ENCODE measurements at regions not wholly inside any gene's neighbourhood (a gene's known extent, or its start where the extent isn't known, plus 50 kb on each side); places are given as distances from the start of the nearest gene placed in this dataset.

GRCh38 chr1:5688081-5689077, 303.8 kb downstream of the NPHP4 start:
- Histone ChIP-seq H3K79me2 (ENCODE audit: insufficient read depth, low read length) (no peaks in the 10 kb centered on the region), H3K4me1 (ENCODE audit: insufficient read depth, low read length) (no peaks in the 10 kb centered on the region), H3K4me3 (ENCODE audit: low read depth in 1 of 2, low read length in 2 of 2) (no peak overlapping the region), H3K27me3 (ENCODE audit: insufficient read depth, low read length, poor library complexity) (peaks cover 11% of the 10 kb centered on the region), H3K4me2 (ENCODE audit: insufficient read depth, low read length) (no peak overlapping the region), H3K27ac (ENCODE audit: low read length) (no peak overlapping the region), H2AFZ (ENCODE audit: low read depth, low read length) (no peak overlapping the region), H3K36me3 (ENCODE audit: insufficient read depth, low read length) (no peaks in the 10 kb centered on the region), H4K20me1 (ENCODE audit: insufficient read depth, low read length) (no peaks in the 10 kb centered on the region; the same call in 1 of the 2 replicates), H3K9me3 (ENCODE audit: insufficient read depth, low read length, severe bottlenecking) (no peaks in the 10 kb centered on the region), H3K9ac (ENCODE audit: low read depth, low read length) (no peak overlapping the region)
- ATAC-seq (ENCODE audit: insufficient read depth, low read depth) (no peak), DNase-seq (no peak)
- TF ChIP-seq, protein P1, sequence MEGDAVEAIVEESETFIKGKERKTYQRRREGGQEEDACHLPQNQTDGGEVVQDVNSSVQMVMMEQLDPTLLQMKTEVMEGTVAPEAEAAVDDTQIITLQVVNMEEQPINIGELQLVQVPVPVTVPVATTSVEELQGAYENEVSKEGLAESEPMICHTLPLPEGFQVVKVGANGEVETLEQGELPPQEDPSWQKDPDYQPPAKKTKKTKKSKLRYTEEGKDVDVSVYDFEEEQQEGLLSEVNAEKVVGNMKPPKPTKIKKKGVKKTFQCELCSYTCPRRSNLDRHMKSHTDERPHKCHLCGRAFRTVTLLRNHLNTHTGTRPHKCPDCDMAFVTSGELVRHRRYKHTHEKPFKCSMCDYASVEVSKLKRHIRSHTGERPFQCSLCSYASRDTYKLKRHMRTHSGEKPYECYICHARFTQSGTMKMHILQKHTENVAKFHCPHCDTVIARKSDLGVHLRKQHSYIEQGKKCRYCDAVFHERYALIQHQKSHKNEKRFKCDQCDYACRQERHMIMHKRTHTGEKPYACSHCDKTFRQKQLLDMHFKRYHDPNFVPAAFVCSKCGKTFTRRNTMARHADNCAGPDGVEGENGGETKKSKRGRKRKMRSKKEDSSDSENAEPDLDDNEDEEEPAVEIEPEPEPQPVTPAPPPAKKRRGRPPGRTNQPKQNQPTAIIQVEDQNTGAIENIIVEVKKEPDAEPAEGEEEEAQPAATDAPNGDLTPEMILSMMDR (IDR thresholded peaks at IDR 0.05; ENCODE audit: borderline replicate concordance, extremely low read depth, low read length, poor library complexity, severe bottlenecking): no peak
- TF ChIP-seq EZH2 (IDR thresholded peaks at IDR 0.05; ENCODE audit: borderline replicate concordance, low read depth, low read length, severe bottlenecking): no peak

DNA sequence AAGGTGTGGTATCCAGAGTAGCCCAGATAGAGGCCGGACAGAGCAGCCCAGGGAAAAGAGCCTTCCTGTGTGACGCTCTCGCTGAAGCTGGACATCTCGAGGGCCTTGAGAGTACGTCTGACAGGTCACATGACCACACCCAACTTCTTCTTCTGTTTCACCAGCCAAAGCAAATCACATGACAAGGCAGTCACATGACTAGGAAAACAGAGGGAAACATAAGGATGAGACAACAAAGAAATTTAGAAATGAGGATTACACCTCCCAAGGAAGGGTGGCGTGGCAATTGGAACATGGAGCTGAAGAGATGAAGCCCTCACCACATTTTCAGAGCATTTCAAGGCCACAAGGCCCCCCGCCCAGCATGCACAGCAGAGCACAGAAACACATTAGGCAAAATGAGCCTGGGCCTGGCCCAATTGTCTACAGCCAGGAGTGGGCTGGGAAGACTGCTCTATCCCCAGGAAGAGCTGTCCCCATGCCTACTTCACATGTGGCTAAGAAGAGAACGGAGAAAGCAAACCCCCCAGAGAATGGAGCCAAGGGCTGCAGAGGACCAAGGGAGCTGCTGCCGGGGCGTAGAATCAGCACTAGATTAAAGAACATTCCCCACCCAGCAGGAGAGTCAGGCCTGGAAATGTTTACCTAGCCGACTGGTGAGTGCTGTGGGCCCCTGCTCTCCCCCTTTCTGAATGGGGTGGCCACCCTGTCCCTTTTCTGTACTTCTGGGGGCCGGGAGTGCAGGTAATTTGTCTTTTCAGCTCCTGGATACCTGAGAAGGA, 305.1 kb downstream of the NPHP4 start:
- ATAC-seq (ENCODE audit: insufficient read depth, low read depth) (no peak), DNase-seq (no peak)
- no peaks in the 10 kb centered on the region; the same call in 1 of the 2 replicates for H4K20me1 ChIP-seq (ENCODE audit: insufficient read depth, low read length)
- no peaks in the 10 kb centered on the region for H3K4me1 ChIP-seq (ENCODE audit: insufficient read depth, low read length)
- H3K27ac ChIP-seq (ENCODE audit: low read length): no peak overlapping the region
- H3K79me2 ChIP-seq (ENCODE audit: insufficient read depth, low read length): no peaks in the 10 kb centered on the region
- no peaks in the 10 kb centered on the region for H3K9me3 ChIP-seq (ENCODE audit: insufficient read depth, low read length, severe bottlenecking)
- no peak overlapping the region for H3K4me3 ChIP-seq (ENCODE audit: low read depth in 1 of 2, low read length in 2 of 2)
- H3K27me3 ChIP-seq (ENCODE audit: insufficient read depth, low read length, poor library complexity): peaks cover 11% of the 10 kb centered on the region
- TF ChIP-seq, protein P1 (IDR thresholded peaks at IDR 0.05; ENCODE audit: borderline replicate concordance, extremely low read depth, low read length, poor library complexity, severe bottlenecking): no peak
- H2AFZ ChIP-seq (ENCODE audit: low read depth, low read length): no peak overlapping the region
- no peak overlapping the region for H3K9ac ChIP-seq (ENCODE audit: low read depth, low read length)
- no peak overlapping the region for H3K4me2 ChIP-seq (ENCODE audit: insufficient read depth, low read length)
- no peaks in the 10 kb centered on the region for H3K36me3 ChIP-seq (ENCODE audit: insufficient read depth, low read length)

DNA sequence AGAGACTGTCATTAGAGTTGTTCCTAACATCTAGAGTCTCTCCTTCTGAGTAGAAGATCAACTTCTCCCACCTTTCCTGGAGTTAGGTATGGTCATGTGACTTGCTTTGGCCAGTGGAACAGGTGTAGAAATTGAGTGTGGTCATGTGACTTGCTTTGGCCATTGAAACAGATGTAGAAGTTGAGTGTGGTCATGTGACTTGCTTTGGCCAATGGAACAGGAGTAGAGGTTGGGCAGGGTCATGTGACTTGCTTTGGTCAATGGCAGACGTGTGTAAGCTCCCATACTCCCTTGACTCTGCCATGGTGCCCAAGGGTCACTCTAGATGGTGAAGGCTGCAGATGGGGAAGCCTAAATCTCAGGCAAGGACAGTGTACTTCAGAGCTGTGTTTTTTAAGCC, 306.0 kb downstream of the NPHP4 start:
- TF ChIP-seq, protein P1 (IDR thresholded peaks at IDR 0.05; ENCODE audit: borderline replicate concordance, extremely low read depth, low read length, poor library complexity, severe bottlenecking): no peak
- no peak for TF ChIP-seq EZH2 (IDR thresholded peaks at IDR 0.05; ENCODE audit: borderline replicate concordance, low read depth, low read length, severe bottlenecking)

More for the DNA sequence above, 306.0 kb downstream of the NPHP4 start:
- H3K9ac ChIP-seq (ENCODE audit: low read depth, low read length): no peak overlapping the region
- H3K27me3 ChIP-seq (ENCODE audit: insufficient read depth, low read length, poor library complexity): peaks cover 11% of the 10 kb centered on the region
- H4K20me1 ChIP-seq (ENCODE audit: insufficient read depth, low read length): no peaks in the 10 kb centered on the region; the same call in 1 of the 2 replicates
- no peak for ATAC-seq (ENCODE audit: insufficient read depth, low read depth)
- H3K4me3 ChIP-seq (ENCODE audit: low read depth in 1 of 2, low read length in 2 of 2): no peak overlapping the region
- H3K4me2 ChIP-seq (ENCODE audit: insufficient read depth, low read length): no peak overlapping the region
- H3K79me2 ChIP-seq (ENCODE audit: insufficient read depth, low read length): no peaks in the 10 kb centered on the region
- H3K36me3 ChIP-seq (ENCODE audit: insufficient read depth, low read length): no peaks in the 10 kb centered on the region
- no peak overlapping the region for H2AFZ ChIP-seq (ENCODE audit: low read depth, low read length)
- DNase-seq: no peak
- H3K9me3 ChIP-seq (ENCODE audit: insufficient read depth, low read length, severe bottlenecking): no peaks in the 10 kb centered on the region
- H3K27ac ChIP-seq (ENCODE audit: low read length): no peak overlapping the region
- no peaks in the 10 kb centered on the region for H3K4me1 ChIP-seq (ENCODE audit: insufficient read depth, low read length)
